SW480 (cell line): ENCODE measurements at regions not wholly inside any gene's neighbourhood (a gene's known extent, or its start where the extent isn't known, plus 50 kb on each side); places are given as distances from the start of the nearest gene placed in this dataset.
A peak's percentile ranks its signal among the peaks of the same experiment; 100 is the strongest.
"Not testable (repeated sequence)": the region's sequence is repeated elsewhere in the genome, so short reads cannot be mapped to it uniquely, and the experiment has no call there.

ENCODE experiments used
- DNase-seq: peaks from one replicate; pipeline ENCODE4 v3.0.0-alpha.2; 2016; ENCODE audit warnings: low spot score

DNA sequence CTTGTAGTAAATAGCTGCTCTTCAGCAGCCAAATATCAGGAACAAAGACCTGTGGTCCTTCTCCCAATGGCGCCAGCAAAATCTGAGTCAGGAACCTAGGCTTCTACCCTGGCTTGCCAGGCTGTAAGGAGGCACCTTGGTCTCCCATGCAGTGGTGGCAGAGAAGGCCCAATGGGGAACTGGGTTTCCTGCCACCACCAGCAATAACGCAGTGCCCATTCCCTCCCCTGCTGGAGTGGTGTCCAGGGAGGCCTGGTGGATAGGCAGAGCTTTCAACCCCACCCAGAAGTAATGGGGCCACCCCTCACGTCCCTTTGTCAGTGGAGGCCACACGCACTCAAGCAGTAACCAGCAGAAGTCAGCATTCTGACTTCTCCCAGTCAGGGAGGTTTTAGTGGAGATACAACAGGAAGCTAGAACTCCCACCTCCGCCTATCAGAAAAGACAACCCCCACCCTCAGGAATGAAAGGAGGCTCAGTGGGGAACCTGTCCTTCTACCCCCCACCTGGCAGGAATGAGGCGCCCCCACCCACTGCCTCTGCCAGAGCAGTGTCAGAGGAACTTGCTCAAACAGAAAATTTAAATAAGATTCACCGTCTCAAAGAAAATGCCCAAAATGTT is 132.4 kb downstream of the COPS8 start:
- no peak for DNase-seq

DNA sequence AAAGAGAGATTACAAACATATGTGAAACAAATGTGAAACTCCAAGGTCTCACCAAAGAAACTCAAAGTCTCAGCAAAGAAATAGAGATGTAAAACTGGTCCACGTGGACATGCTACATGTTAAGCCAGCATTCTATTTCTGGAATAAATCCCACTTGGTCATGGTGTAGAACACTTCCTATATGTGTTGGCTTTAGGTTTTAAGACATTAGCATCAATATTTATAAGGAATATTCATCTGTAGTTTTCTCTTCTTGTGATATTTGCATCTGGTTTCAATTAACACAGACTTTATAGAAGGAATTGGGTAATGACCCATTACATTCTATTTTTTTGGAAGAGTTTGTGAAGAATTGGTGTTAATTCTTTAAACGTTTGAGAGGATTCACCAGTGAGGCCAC is 133.1 kb downstream of the COPS8 start:
- DNase-seq: no peak

DNA sequence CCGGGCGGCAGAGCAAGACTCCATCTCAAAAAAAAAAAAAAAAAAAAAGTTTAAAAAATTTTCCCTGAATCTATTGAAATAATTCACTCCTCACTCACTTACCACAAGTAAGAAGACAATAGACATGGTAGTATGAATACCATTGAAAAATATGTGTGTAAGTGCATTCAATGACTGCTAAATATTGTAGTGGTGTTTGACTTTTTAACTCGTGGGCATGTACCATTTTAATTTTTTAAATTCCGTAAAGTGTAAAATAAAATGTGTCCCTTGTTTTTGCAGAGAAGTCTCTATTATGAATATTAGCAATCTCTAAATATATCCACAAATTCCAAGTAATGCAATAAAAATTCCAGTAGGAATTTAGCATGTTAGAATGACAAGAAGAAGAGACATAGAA is 134.1 kb downstream of the COPS8 start:
- no peak for DNase-seq

DNA sequence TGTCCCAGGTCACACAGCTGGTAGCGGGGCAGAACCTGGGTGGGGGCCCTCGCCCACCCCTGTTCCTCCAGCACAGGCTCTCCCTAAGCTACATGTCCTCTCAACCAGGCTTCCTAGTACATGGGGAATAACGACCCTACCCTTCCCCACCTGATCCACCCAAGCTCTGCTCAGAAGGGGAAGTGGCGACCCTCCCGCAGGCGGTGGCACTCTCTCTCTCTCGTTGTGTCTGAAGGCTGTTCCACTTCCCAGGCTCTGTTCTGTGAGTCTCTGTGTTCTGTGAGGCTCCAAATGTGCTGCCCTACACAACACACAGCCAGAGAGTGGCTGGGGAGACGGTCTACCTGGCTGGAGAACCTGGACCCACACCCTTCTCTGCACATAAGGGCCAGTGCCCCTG is 135.8 kb downstream of the COPS8 start:
- no peak for DNase-seq

DNA sequence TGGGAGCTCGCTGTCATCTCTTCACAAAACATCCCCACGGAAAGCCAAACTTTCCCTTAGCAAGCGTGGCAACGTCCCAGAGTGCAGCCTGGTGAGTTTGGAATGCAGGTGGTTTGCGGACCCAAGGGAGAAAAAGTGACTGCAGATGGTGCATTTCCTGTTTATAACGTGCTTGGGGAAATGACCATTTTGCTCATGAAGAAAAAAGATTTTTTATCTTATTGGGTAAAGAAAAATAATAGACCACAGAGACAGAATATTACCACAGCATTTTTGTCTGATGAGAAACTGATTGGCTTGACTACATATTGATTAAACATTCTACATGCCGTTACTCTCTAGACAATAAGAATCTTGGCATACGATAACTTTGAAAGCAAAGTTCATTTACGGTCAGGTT is 136.5 kb downstream of the COPS8 start:
- no peak for DNase-seq

DNA sequence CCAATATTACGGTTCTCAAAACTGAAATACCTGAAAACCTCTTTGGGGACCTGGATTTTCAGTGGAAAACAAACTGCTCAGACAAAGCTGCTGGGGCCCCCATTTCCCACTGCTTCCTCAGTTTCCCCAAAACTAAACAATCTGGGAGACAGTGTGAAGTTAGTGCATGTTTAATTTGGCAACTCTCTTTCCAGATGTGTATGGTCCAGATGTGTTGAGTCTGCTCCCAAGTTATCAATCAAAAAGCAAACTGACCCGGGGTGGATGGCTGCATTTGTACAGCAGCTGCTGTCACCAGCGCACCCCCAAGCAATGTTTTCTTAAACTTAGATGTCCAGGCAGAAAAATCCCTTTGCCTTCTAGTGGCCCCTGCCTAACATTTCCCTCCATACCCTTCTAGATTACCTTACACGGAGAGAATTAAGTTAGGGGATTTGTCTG is 136.9 kb downstream of the COPS8 start:
- DNase-seq: no peak

DNA sequence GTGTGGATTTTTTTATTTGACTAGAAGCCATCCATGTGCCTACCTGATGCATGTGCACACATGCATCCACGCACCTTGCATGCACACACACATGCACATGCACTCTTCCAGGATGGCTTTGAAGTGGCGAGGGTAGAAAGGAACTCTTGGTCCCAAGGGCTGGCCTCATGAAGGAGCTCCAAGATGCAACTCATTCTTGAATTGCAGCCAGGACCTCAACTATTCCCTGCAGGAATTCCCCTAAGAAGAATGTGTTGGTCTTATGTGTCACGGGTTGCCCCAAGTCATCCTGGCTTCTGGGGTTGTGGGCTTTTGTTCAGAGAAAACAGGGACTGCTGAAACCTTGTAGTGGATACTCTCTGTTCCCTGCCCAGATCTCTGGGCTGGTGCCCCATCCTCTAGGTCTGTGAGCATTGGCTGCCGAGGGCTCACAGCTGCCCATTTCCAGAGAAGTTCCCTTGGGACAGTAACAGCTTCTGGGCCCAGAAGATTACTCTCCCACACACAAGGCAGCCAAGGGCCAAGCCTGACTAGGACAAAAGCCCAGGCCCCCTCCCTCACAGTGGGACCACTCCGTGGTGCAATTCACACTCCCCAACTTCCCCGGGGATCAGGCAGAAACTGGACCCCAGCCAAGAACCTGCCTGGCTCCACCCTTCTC is 137.6 kb downstream of the COPS8 start:
- DNase-seq: peak; percentile 57

DNA sequence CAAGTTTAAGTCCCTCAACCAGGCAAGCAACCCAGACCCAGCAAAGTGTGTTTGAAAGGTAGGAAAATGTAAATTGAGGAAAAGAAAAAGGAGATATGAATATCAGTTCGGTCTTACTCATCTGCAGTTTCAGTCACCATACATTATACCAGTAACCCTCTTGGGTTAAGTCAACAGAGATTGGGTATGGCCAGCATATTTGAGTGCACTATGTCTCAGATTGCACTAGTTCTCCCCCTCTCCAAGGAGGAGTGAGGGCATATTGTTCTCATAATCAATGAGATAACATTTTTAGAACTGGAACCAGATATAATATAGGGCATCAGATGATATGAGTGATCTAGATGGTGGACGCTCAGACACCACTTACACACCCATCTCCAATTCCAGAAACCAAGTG is 141.5 kb downstream of the COPS8 start:
- no peak for DNase-seq

DNA sequence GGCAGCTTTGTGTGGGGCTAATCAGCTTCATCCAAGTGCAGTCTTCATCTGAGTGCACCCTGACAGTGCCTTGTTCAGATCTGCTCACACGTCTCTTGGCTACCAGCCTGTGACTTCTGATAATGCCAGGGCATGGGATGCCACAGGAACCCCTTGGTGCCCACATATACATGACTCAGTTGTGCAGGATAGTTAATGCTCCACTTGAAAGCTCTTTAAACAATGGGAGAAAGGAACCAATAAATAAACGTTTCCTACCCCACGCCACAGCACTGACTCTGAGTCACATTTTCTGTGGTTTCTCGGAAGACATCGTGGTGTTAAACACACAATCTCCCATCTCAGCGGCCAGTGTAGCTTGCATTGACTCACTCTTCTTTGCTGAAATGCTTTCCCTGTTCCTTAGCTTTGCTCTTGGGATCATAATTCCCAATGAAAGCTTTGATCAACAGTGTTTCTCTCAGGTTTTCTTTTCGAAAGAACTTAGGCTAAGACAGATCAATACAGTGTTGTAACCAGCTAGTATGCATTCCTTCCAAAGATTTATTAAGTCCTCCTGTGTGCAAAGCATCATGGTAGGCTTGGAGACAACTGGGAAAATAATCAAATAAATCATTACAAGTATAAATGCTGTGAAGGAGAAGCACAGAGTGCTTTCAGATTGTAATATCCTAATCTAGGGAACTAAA is 142.0 kb downstream of the COPS8 start:
- peak; percentile 84 for DNase-seq

DNA sequence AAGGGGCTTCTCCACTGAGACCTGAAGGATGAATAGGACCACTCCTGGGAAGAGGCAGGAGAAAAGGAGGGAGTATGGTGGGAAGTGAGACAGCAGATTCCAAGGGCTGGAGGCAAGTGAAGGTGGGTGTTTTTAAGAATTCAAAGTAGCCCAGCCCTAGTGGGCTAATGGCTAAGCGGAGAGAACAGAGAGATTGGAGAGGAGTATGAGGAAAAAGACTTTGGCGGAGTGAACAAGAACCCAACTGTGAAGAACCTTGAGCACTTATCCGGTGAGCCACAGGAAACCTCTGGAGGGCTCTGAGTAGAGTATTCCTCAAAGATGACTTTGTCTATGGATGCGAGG is 142.6 kb downstream of the COPS8 start:
- no peak for DNase-seq

DNA sequence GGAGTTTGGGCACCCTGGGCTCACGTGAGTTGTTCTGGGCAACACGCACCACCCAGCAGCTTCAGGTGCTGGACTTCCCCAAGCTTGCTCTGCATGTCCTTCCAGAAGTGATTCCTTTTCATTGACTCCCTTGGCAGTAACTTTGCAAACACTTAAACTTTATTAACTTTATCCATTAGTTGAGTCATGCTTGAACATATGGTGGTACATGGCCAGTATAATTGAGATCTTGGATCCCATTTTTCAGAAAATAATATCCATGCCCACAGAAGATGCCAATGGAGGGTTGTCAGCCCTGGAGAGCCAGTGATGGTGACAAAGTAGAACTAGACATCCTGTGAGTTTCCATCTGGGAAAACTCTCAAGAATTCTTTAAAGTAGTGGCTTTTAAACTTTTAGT is 144.2 kb downstream of the COPS8 start:
- no peak for DNase-seq

DNA sequence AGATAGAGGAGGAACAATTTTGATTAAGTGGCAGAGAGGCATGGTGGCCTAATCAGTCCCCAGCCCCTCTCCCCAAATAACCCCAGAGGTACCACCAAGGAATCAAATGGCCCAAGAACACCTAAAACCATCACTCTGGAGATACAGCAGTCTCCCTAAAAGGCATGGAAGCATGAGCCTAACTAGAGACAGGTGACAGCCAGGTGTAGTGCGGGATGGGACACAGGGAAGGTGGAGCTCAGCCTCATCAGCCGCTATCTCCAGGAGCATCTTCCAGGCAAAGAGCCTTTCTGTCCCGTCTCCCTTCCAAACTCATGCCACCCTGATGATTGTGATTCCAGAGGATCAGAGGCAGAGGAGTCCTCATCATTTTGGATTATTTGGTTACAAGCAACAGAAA is 144.7 kb downstream of the COPS8 start:
- no peak for DNase-seq

DNA sequence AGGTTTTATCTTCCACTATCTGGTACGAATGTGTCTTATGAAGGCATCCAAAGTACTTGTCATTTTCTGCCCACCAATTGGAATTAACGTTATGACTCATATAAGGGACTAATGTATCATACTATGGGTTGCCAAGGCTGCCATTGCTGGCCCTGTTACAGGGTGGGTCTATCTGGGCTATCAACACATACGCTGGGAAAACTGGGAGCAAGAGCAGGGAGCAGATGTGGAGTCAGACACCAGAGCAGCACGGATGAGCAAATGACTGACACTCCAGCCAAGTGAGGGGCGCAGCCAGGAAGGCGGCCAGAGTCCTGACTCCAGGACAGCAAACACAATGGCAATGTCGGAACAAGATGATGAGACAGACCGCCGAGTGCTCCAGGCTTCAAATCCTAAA is 145.9 kb downstream of the COPS8 start:
- no peak for DNase-seq

DNA sequence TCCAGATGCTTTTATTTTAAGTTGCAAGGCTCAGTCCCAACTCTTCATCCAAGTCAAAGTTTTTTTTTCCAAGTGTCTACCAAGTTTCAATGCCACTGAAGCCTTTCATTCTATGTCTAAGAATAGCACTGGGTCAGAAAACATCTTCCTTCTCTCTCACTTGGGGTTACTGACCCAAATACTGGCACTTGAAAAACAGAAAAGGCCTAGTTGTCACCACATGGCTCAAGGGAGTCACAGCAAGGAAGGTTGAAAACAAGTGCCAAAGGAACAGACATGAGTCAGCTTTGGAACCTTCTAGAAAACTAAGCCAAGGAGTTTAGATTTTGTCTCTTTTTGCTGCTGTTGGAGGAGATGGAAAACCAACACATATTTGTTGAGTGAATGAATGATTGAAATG is 146.5 kb downstream of the COPS8 start:
- no peak for DNase-seq

DNA sequence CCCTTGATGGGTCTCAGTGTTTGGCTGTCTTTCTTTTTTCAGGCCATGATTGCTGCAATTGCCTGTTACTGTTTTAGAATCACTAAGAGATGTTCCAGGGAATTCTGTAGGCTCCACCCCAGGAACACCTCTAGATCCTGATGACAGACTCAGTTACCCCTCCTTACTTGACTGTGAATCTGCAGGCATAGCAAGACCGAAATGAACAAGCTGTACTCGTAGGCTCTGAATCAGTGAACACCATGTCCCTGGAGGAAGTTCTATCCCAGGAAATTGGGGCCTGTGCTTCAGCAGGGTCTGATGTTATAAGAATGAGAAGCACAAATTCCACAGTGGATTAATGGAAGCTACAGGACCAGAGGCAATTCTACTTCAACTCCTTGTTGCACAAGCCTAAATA is 148.6 kb downstream of the COPS8 start:
- DNase-seq: no peak

DNA sequence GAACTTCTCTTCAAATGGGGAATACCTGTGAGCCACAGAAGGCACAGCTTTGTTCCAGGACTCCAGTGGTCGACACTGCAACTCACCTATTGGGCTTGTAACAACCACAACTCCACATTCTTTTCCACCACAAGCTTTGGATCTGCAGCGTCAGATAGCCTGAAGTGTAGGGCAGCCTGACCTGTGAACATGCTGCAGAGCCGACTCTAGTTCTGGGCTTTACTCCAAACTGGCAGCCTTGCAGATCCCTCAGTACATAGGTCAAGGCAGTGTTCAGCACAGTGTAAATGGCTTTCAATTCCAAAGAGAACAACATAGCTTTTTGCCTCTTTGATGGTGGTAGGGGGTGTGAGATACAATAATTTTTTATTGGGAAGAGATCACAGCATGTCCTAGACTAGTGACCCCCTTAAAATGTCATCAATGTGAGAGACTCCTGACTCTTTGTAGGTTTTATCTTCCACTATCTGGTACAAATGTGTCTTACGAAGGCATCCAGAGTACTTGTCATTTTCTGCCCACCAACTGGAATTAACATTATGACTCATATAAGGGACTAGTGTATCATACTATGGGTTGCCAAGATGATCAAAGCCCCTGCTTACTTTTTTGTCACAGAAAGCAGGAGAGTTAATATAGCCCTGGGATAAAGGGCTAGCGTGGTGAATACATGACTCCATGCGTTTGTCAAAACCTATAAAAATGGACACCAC is 149.8 kb downstream of the COPS8 start:
- DNase-seq: peak; percentile 69

DNA sequence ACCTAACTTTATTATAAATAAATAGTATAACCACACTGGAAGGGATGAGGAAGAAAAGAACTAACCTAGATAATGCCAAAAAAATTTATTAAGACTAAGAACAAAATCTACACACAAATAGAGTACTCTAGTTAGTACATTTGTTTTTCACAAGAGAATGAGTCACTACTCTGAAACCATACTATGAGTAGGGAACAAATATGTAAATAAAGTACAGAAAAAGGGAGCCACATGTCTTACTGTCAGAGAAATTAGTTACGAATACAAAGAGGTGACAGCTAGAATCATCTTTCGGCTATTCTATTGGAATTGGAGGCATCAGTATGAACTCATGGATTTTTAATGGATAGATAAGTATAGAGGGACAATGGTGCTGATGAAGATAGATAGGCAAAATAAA is 150.5 kb downstream of the COPS8 start:
- no peak for DNase-seq

DNA sequence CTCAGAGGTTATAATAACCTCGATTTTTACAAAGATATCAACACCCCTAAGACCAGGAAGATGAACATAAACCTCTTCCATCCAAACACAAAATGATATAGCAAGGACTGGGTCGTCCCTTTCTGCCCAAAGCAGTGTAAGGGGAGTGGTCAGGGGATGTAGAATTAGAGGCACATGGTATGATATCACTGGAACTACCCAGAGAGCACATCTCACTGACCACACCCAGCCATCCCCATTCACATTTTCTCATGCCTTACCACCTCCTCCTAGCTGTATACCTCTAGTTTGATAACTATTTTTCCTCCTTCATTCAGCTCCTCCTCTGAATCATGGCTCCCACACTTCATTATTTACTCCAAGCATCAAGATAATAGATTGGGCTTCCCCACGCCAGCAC is 152.6 kb downstream of the COPS8 start:
- no peak for DNase-seq

DNA sequence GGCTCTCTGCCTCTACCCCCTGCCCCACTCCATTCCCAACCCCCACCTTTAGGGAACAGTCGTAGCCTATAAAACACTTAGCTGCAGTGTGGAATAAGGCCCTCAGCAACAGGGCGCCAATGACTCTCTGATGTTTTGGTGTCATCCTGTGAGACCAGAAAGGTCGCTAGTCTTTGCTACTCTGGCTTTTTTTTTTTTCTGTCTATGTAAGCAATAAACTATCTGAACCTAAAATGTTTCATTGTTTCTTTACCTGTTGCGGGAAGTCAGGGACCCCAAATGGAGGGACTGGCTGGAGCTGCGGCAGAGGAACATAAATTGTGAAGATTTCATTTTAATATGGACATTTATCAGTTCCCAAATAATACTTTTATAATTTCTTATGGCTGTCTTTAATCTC is 154.6 kb downstream of the COPS8 start:
- no peak for DNase-seq

DNA sequence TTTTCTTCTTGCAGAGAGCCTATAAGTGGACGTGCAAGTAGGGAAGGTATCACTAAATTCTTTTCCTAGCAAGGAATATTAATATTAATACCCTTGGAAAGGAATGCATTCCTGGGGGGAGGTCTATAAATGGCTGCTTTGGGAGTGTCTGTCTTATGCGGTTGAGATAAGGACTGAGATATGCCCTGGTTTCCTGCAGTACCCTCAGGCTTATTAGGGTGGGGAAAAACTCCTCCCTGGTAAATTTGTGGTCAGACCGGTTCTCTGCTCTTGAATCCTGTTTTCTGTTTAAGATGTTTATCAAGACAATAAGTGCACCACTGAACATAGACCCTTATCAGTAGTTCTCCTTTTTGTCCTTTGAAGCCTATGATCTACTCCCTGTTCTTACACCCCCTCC is 155.2 kb downstream of the COPS8 start:
- DNase-seq: not testable (repeated sequence)

DNA sequence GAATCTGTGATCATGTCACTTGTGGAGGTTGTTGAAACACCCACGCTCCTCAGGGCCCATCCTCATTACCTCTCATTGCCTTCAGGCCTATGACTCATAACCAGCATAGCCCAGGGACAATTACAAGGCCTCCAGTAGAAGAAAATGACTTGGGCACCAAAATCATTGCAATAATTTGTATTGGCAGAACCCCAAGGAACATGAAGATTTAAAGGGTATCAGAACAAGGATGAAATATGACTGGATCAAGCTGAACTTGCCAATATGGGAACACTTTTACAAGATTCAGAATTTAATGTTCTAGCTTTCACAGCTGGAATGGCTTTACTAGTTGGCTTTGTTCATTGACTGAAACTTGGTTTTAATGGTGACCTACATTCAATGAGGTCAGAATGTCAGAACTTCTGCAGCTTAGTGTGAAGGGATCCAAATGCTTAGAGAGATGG is 156.4 kb downstream of the COPS8 start:
- no peak for DNase-seq

DNA sequence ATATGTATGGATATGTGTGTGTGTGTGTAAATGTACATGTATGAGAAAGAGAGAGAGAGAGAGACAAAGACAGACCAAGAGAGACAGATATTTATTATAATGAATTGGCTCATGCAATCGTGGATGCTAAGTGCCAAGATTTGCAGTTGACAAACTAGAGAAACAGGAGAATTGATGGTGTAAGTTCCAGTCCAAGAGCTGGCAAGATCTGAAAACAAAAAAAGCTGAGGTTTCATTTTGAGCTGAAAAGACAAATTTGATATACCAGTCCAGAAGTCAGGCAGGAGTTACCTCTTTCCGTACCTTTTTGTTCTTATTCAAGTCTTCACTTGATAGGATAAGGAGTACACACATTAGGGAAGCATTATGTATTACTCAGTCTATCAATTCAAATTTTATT is 157.8 kb downstream of the COPS8 start:
- no peak for DNase-seq

DNA sequence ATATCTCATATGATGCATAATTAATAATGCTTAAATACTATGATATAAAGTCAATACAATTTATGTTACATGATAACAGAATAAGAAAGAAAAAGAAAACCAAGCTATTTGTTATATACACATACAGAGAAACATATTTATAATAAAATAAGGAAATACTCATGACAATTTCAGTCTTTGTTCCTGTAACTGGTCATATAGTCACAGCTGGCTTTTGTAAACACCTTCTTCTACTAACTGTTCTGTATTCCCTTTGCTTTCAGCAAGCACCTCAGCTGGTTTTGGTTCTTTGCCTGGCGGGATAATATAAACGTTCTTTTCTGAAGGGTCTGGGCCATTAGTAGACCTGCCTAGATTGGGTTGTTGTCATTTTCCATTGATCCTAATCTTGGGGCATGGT is 158.5 kb downstream of the COPS8 start:
- DNase-seq: no peak
